SH-SY5Y (cell line): ENCODE measurements at regions not wholly inside any gene's neighbourhood (a gene's known extent, or its start where the extent isn't known, plus 50 kb on each side); places are given as distances from the start of the nearest gene placed in this dataset.

Experiments
- GATA2 ChIP-seq: IDR thresholded peaks from 2 replicates; pipeline ENCODE4 v1.6.1; 2011; ENCODE audit warnings: mild to moderate bottlenecking, low read depth, low read length
- GATA3 ChIP-seq: IDR thresholded peaks from 2 replicates; pipeline ENCODE4 v1.6.1; 2011; ENCODE audit warnings: low read depth, mild to moderate bottlenecking, low read length, moderate library complexity

DNA sequence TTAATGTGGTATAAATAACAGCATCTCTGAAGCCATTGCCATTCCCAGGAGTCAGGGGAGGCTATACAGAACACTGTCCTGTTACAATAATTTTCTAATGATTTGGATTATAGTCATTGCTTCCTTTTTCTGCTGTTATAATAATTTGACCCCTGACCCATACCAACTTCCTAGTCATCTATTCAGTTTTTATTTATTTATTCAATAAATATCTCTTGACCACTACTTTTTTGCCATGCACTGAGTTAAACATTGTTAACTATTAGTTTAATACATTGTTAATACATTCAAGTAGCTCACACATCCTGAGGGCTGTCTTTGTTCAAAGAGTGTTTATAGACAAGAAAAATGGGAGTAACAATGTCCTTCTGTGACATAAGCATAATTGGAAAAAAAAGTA, 235.5 kb upstream of the MEOX2 start:
- no peak for TF ChIP-seq GATA2
- no peak for TF ChIP-seq GATA3
